ENCODE measurements at regions not wholly inside any gene's neighbourhood (a gene's known extent, or its start where the extent isn't known, plus 50 kb on each side); places are given as distances from the start of the nearest gene placed in this dataset.

DNA sequence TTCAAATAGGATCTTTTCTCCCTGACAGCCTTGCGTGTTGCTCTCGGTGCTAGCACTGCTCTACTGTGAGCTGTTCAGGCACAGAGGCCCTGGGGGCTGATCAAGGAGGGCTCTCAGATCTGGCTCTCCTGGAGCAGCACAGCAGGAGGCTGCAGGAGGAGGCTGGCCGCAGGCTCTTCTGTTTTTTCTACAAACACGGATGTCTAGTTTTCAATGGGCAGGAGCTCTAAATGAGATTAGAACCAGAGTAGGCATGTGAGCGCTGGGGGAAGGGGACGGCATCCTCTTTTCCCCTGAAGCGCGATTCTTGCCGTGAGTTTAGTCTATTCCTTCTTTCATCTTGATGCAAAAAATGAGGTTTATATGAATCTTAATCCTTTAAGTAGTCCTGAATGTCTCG is 61.7 kb upstream of the IRX4 start:
- Mint-ChIP-seq H3K27ac (no peak overlapping the region), H3K36me3 (no peaks in the 10 kb centered on the region), H3K9me3 (peaks cover 3% of the 10 kb centered on the region), H3K4me3 (no peak overlapping the region), H3K27me3 (peaks cover 10% of the 10 kb centered on the region), H3K4me1 (no peaks in the 10 kb centered on the region)
- ATAC-seq (ENCODE audit: low read depth) = no peak
- no peak for DNase-seq (ENCODE audit: low spot score in 2 of 2)

DNA sequence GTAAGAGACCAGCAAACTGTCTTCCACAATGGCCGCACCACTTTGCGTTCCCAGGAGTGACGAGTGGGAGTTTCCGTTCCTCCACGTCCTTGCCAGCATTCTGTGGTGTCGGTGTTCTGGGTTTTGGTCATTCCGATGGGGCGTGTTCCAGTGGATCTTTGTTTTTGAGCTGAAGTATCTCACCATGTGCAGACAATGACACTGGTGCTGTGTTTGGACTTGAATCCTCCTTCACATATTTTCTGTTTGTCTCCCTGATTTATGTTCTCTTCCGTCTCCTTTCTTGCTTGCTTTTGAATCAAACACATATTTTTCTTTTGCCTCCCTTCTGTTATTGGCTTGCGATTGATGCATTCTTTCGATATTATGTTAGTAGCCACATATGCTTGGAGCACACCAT is 60.8 kb upstream of the IRX4 start:
- peaks cover 10% of the 10 kb centered on the region for H3K27me3 Mint-ChIP-seq
- ATAC-seq (ENCODE audit: low read depth) (no peak), DNase-seq (ENCODE audit: low spot score in 2 of 2) (no peak)
- H3K4me1 Mint-ChIP-seq = no peaks in the 10 kb centered on the region
- no peaks in the 10 kb centered on the region for H3K36me3 Mint-ChIP-seq
- H3K27ac Mint-ChIP-seq = no peak overlapping the region
- H3K4me3 Mint-ChIP-seq = no peak overlapping the region
- peaks cover 3% of the 10 kb centered on the region for H3K9me3 Mint-ChIP-seq

DNA sequence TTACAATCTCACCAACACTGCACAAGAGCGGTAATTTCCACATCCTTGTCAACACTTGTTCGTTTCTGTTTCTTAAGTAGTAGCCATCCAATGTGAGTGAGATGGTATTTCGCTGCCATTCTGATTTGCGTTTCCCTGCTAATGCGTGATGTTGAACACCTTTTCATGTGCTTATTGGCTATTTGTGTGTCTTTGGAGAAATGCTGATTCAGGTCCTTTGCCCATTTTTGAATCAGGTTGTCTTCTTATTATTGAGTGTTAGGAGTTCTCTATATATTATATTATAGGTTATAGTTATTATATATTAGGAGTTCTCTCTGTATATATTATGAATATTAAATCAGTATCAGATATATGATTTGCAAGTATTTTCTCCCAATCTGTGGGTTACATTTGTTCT is 59.9 kb upstream of the IRX4 start:
- Mint-ChIP-seq H3K27me3 (peaks cover 10% of the 10 kb centered on the region), H3K9me3 (peaks cover 3% of the 10 kb centered on the region), H3K36me3 (no peaks in the 10 kb centered on the region), H3K4me3 (no peak overlapping the region), H3K4me1 (no peaks in the 10 kb centered on the region), H3K27ac (no peak overlapping the region)
- ATAC-seq (ENCODE audit: low read depth) (no peak), DNase-seq (ENCODE audit: low spot score in 2 of 2) (no peak)

DNA sequence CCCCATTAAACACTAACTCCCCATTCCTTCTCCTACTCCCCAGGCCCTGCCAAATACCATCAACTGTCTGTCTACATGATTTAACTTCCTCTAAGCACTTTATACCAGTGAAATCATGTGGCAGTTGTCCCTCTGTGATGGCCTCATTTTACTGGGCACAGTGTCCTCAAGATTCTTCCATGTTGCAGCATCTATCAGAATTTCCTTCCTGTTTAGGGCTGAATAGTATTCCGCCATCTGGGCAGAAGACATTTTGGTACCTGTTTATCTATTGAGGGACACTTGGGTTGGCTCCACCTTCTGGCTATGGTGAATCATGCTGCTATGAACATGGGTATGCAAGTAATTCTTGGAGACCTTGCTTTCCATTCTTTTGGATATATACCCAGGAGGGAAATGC is 59.4 kb upstream of the IRX4 start:
- Mint-ChIP-seq H3K27me3 (peaks cover 8% of the 10 kb centered on the region), H3K9me3 (peaks cover 3% of the 10 kb centered on the region), H3K4me1 (no peaks in the 10 kb centered on the region), H3K36me3 (no peaks in the 10 kb centered on the region), H3K4me3 (no peak overlapping the region), H3K27ac (no peak overlapping the region)
- DNase-seq (ENCODE audit: low spot score in 2 of 2) = no peak
- ATAC-seq (ENCODE audit: low read depth) = no peak

DNA sequence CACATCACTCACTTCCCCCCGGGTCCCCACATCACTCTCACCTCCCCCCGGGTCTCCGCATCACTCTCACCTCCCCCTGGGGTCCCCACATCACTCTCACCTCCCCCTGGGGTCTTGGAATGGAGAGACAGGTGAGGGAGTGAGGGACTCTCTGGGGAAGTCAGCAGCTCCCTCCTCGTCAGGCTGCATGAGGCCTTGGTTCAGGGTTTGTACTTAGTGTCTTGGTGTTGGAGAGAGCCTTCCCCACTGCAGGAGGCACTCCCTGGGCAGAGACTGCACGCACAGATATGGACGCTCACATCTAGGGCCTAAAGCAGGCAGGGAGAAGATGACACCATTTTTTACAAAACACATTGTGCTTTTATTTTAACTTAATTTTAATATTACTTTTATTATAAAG is 56.5 kb upstream of the IRX4 start:
- ATAC-seq (ENCODE audit: low read depth) = no peak
- no peak for DNase-seq (ENCODE audit: low spot score in 2 of 2)
- H3K4me1 Mint-ChIP-seq = no peaks in the 10 kb centered on the region
- H3K9me3 Mint-ChIP-seq = peaks cover 3% of the 10 kb centered on the region
- no peak overlapping the region for H3K27ac Mint-ChIP-seq
- no peaks in the 10 kb centered on the region for H3K36me3 Mint-ChIP-seq
- H3K4me3 Mint-ChIP-seq = no peak overlapping the region
- H3K27me3 Mint-ChIP-seq = peaks cover 7% of the 10 kb centered on the region

DNA sequence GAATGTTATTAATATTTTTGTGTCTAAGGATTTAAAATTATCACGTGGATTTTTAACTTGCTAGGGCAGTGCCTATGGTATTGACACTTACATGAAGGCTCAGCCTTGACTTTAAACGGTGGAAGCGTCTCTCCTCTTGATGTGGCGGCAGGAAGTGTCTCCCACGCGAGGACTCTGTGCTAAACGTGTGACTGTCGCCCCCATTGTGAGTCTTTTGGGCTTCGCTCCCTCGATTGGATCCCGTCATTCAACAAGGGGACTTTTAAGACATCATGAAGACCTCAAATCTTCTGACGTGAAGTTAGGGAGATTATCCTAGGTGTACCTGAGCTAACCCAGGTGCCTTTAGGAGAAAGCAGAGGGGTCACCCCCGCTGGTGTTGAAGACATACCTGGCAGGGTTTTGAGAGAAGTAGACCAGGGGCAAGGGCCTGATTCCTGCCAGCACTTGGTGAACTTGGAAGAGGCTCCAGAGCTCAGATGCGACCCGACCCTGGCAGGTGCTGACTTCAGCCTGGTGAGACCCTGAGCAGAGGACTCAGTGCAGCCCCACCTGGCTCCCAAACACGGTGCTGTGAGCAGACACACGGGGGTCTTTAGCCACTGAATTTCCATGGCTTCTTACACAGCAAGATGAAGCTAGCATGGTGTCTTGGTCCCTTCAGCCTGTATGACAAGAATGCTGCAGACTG is 55.7 kb upstream of the IRX4 start:
- Mint-ChIP-seq H3K4me1 (no peaks in the 10 kb centered on the region), H3K36me3 (no peaks in the 10 kb centered on the region), H3K27ac (no peak overlapping the region), H3K27me3 (peaks cover 3% of the 10 kb centered on the region), H3K4me3 (no peak overlapping the region), H3K9me3 (peaks cover 1% of the 10 kb centered on the region)
- ATAC-seq (ENCODE audit: low read depth) = no peak
- DNase-seq (ENCODE audit: low spot score in 2 of 2) = no peak

DNA sequence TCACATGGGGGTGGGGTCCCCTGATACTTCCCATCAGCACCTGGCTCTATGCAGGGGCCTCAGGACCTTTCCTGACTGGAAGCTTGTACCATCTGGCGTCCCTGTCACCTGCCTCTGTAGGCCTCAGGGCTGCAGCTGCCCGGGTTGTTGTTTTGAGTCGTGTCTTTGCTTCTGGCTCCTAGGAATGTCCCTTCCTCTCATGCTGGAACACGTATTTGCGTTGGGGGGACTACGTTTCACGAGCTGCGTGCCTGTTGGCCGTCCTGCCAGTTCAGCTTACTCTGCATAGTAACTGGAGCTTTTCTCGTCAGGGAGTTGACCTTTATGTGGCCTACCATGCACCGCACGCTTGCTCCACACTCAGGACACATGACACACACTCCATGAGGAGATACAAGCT is 54.9 kb upstream of the IRX4 start:
- peaks cover under 1% of the 10 kb centered on the region for H3K9me3 Mint-ChIP-seq
- no peak for ATAC-seq (ENCODE audit: low read depth)
- no peaks in the 10 kb centered on the region for H3K4me1 Mint-ChIP-seq
- H3K36me3 Mint-ChIP-seq = no peaks in the 10 kb centered on the region
- no peak overlapping the region for H3K27ac Mint-ChIP-seq
- H3K4me3 Mint-ChIP-seq = no peak overlapping the region
- no peak for DNase-seq (ENCODE audit: low spot score in 2 of 2)
- H3K27me3 Mint-ChIP-seq = peaks cover 1% of the 10 kb centered on the region

DNA sequence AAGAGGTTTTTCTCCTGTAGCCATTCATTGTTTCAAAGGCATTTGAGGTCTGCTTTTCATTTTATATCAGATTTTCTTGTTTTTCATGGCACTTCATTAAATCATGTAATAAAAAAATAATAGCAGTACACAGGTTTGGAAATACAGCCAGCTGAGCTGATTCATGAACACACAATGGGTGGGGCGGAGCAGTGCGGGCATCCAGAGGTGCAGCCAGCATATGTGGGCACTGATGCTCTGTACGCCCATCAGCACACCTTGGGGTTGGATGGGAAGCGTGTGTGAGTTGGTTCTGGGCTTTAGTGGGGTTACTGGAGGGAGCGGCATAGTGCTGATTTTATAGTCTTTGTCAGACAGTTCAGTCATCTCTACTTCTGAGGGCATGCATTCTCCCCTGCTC is 54.2 kb upstream of the IRX4 start:
- H3K27me3 Mint-ChIP-seq = peaks cover 1% of the 10 kb centered on the region
- H3K4me3 Mint-ChIP-seq = no peak overlapping the region
- no peak for DNase-seq (ENCODE audit: low spot score in 2 of 2)
- H3K9me3 Mint-ChIP-seq = no peaks in the 10 kb centered on the region
- H3K27ac Mint-ChIP-seq = no peak overlapping the region
- H3K36me3 Mint-ChIP-seq = no peaks in the 10 kb centered on the region
- no peak for ATAC-seq (ENCODE audit: low read depth)
- no peaks in the 10 kb centered on the region for H3K4me1 Mint-ChIP-seq

DNA sequence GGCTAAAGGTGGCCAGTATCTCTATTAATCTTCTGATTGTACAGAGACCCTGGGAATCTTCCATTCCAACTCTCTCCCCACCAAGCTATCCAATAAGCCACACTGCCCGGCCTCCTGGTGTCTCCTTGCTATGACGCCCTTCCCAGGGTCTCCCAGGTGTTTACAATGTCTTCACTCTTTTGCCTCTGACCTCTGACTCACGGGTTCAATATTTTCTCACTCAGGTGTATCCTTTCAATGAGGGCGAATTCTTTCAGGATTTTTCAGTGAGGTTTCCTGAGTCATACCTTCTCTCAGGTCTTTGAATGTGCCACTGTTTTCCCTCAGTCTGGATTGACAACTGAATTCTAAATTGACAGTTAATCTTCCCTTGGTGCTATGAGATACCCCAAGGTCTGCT is 53.7 kb upstream of the IRX4 start:
- Mint-ChIP-seq H3K4me3 (no peak overlapping the region), H3K4me1 (no peaks in the 10 kb centered on the region), H3K27ac (no peak overlapping the region), H3K36me3 (no peaks in the 10 kb centered on the region), H3K27me3 (peaks cover 1% of the 10 kb centered on the region), H3K9me3 (no peaks in the 10 kb centered on the region)
- ATAC-seq (ENCODE audit: low read depth) (no peak), DNase-seq (ENCODE audit: low spot score in 2 of 2) (no peak)

DNA sequence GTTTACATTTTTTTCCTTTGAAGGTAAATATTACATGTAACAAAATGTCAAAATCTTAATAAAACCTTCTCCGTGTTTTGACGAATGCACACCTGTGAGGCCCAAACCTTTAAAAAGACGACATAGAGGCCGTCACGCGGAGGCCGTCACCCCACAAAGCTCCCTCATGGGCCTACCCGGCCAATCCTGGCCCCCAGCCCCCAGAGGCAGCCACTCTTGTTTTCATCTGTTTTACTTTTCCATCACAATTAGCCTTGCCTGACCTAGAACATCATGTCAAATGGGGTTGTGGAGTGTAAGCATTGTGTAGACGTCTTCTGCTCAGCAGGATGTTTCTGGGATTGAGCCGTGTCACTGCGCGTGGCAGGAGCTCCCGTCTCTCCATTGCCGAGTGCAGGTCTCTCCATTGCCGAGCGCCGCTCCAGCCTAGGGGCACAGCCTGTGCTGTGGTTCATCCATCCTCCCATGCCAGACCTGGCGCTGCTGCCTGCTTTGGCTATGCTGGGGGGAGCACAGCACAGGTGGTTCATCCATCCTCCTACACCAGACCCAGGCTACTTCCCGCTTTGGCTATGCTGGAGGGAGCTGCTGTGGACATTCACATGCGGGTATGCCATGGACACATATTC is 52.2 kb upstream of the IRX4 start:
- peaks cover 1% of the 10 kb centered on the region for H3K27me3 Mint-ChIP-seq
- DNase-seq (ENCODE audit: low spot score in 2 of 2) (no peak), ATAC-seq (ENCODE audit: low read depth) (no peak)
- H3K4me3 Mint-ChIP-seq = no peak overlapping the region
- H3K36me3 Mint-ChIP-seq = no peaks in the 10 kb centered on the region
- H3K4me1 Mint-ChIP-seq = no peaks in the 10 kb centered on the region
- no peak overlapping the region for H3K27ac Mint-ChIP-seq
- H3K9me3 Mint-ChIP-seq = no peaks in the 10 kb centered on the region

DNA sequence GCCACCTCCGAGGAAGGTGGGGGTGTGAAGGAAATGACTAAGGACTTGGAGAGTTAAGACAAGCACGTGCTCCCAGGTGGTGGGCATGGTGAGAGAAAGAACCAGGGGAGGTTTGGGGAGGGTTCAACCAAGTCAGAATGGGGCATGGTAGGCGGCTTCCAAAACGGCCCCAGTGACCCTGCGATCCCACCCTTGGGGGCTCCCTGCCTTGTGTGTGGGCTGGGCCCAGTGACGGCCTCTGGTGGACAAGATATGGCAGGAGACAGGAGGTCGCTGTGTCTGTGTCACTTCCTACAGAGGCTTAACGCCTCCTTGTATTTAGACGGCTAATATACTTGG is 51.3 kb upstream of the IRX4 start:
- ATAC-seq (ENCODE audit: low read depth) = no peak
- DNase-seq (ENCODE audit: low spot score in 2 of 2) = no peak
- H3K4me3 Mint-ChIP-seq = no peak overlapping the region
- no peak overlapping the region for H3K27ac Mint-ChIP-seq
- H3K36me3 Mint-ChIP-seq = no peaks in the 10 kb centered on the region
- no peaks in the 10 kb centered on the region for H3K9me3 Mint-ChIP-seq
- H3K27me3 Mint-ChIP-seq = peaks cover 1% of the 10 kb centered on the region
- H3K4me1 Mint-ChIP-seq = no peaks in the 10 kb centered on the region

DNA sequence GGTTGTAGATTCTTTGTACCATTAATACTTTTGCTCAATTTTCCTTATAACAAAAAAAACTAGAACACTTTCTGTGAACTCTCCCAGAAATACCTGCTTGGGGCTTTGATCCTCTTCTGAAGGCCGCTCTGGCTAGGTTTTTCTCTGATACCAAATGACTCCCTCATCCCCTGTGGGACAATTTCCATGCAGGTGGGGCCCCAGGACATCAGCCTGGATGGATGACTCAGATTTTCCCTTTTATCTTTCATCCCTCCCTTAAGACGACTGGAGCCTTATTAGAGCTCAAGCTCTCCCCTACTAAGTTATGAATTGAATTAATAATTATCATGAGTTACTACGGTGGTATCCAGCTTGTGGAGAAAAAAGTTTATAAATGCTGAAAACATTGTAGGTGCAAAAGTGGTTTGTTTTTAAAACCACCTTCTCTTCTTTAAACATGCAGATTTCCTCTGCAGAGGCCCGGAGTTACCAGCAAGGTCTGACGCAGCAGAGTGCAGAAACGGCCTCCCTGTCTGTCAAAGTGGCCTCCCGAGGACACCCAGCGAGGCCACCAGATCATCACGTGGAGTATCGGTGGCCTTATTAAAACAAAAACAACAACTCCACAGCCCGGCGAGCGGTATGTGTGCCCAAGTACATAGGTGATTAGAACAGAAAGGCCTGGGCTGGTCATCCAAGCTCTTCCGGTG is 50.8 kb upstream of the IRX4 start:
- no peaks in the 10 kb centered on the region for H3K9me3 Mint-ChIP-seq
- peaks cover 1% of the 10 kb centered on the region for H3K27me3 Mint-ChIP-seq

More for the DNA sequence above, 50.8 kb upstream of the IRX4 start:
- no peak overlapping the region for H3K4me3 Mint-ChIP-seq
- H3K4me1 Mint-ChIP-seq = no peaks in the 10 kb centered on the region
- no peak overlapping the region for H3K27ac Mint-ChIP-seq
- H3K36me3 Mint-ChIP-seq = no peaks in the 10 kb centered on the region
- DNase-seq (ENCODE audit: low spot score in 2 of 2) (no peak), ATAC-seq (ENCODE audit: low read depth) (no peak)

Measured in memory B cell (primary cell).